H9 (cell line): ENCODE measurements at regions not wholly inside any gene's neighbourhood (a gene's known extent, or its start where the extent isn't known, plus 50 kb on each side); places are given as distances from the start of the nearest gene placed in this dataset.

Source experiments
- DNase-seq: peaks from one replicate; pipeline ENCODE4 v3.0.0-alpha.2; 2017
- H2AFZ ChIP-seq: one replicate; pipeline ENCODE4 v1.6.1; 2013; ENCODE audit warnings: mild to moderate bottlenecking, low read length, control low read depth, moderate library complexity
- H2AK5ac ChIP-seq: 2 replicates; pipeline ENCODE4 v1.6.1; 2013; ENCODE audit warnings: low read length, control low read depth, mixed read lengths; ENCODE audit not compliant: insufficient read length
- H2BK120ac ChIP-seq: one replicate; pipeline ENCODE4 v1.6.1; 2013; ENCODE audit warnings: low read depth, mild to moderate bottlenecking, low read length, control low read depth, inconsistent platforms; ENCODE audit not compliant: poor library complexity, severe bottlenecking
- H2BK12ac ChIP-seq: 2 replicates; pipeline ENCODE4 v1.6.1; 2013; ENCODE audit warnings: low read length, control low read depth, mixed read lengths, low read depth; ENCODE audit not compliant: insufficient read length
- H2BK15ac ChIP-seq: 2 replicates; pipeline ENCODE4 v1.6.1; 2013; ENCODE audit warnings: low read depth, low read length, control low read depth
- H2BK20ac ChIP-seq: one replicate; pipeline ENCODE4 v1.6.1; 2013; ENCODE audit warnings: low read depth, mild to moderate bottlenecking, low read length, control low read depth, inconsistent platforms; ENCODE audit not compliant: poor library complexity, severe bottlenecking
- H2BK5ac ChIP-seq: 2 replicates; pipeline ENCODE4 v1.6.1; 2013; ENCODE audit warnings: low read length, control low read depth, mixed read lengths; ENCODE audit not compliant: insufficient read length
- H3K14ac ChIP-seq: 2 replicates; pipeline ENCODE4 v1.6.1; 2013; ENCODE audit warnings: low read length, control low read depth; ENCODE audit not compliant: insufficient read depth
- H3K18ac ChIP-seq: 2 replicates; pipeline ENCODE4 v1.6.1; 2013; ENCODE audit warnings: low read depth, mild to moderate bottlenecking, mixed read lengths, low read length, control low read depth; ENCODE audit not compliant: insufficient read length
- H3K23ac ChIP-seq: 2 replicates; pipeline ENCODE4 v1.6.1; 2013; ENCODE audit warnings: low read length, control low read depth, mixed read lengths, low read depth; ENCODE audit not compliant: insufficient read length
- H3K23me2 ChIP-seq: 2 replicates; pipeline ENCODE4 v1.6.1; 2013; ENCODE audit warnings: low read depth, mild to moderate bottlenecking, mixed read lengths, low read length, control low read depth; ENCODE audit not compliant: insufficient read length, poor library complexity, severe bottlenecking
- H3K27ac ChIP-seq: 2 replicates; pipeline ENCODE4 v1.5.1; 2013; ENCODE audit warnings: low read length, control low read depth, mixed read lengths, low read depth; ENCODE audit not compliant: insufficient read length
- H3K27me3 ChIP-seq: 2 replicates; pipeline ENCODE4 v1.6.1; 2013; ENCODE audit warnings: low read length, control low read depth, inconsistent platforms; ENCODE audit not compliant: insufficient read depth
- H3K4ac ChIP-seq: 2 replicates; pipeline ENCODE4 v1.6.1; 2013; ENCODE audit warnings: low read depth, mild to moderate bottlenecking, control low read depth, inconsistent platforms, low read length, moderate library complexity
- H3K4me1 ChIP-seq: 2 replicates; pipeline ENCODE4 v1.6.1; 2013; ENCODE audit warnings: low read length, control low read depth, inconsistent platforms; ENCODE audit not compliant: insufficient read depth
- H3K4me2 ChIP-seq: 2 replicates; pipeline ENCODE4 v1.6.1; 2013; ENCODE audit warnings: low read length, control low read depth, mixed read lengths; ENCODE audit not compliant: insufficient read length, insufficient read depth
- H3K56ac ChIP-seq: 2 replicates; pipeline ENCODE4 v1.6.1; 2013; ENCODE audit warnings: low read depth, mild to moderate bottlenecking, mixed read lengths, low read length, control low read depth; ENCODE audit not compliant: insufficient read length
- H3K79me1 ChIP-seq: 2 replicates; pipeline ENCODE4 v1.6.1; 2013; ENCODE audit warnings: low read depth, mild to moderate bottlenecking, moderate library complexity, low read length, control low read depth, inconsistent platforms; ENCODE audit not compliant: insufficient read depth, poor library complexity, severe bottlenecking
- H3K79me2 ChIP-seq: 2 replicates; pipeline ENCODE4 v1.6.1; 2013; ENCODE audit warnings: low read length, control low read depth, inconsistent platforms; ENCODE audit not compliant: insufficient read depth
- H3K9ac ChIP-seq: 2 replicates; pipeline ENCODE4 v1.6.1; 2013; ENCODE audit warnings: low read length, control low read depth, mixed read lengths; ENCODE audit not compliant: insufficient read length; ENCODE audit errors: extremely low read depth
- H3K9me3 ChIP-seq: one replicate; pipeline ENCODE4 v1.6.1; 2013; ENCODE audit warnings: low read depth, low read length, inconsistent platforms; ENCODE audit not compliant: control insufficient read depth
- H3T11ph ChIP-seq: one replicate; pipeline ENCODE4 v1.6.1; 2013; ENCODE audit warnings: mild to moderate bottlenecking, low read length, control low read depth, inconsistent platforms
- H4K20me1 ChIP-seq: one replicate; pipeline ENCODE4 v1.6.1; 2013; ENCODE audit not compliant: control insufficient read depth, insufficient read length, insufficient read depth
- H4K5ac ChIP-seq: 2 replicates; pipeline ENCODE4 v1.6.1; 2013; ENCODE audit warnings: low read depth, mild to moderate bottlenecking, mixed read lengths, low read length, control low read depth; ENCODE audit not compliant: insufficient read length
- H4K8ac ChIP-seq: replicated peaks from 2 replicates; pipeline ENCODE4 v1.6.1; 2013; ENCODE audit warnings: low read length, control low read depth, mixed read lengths, low read depth; ENCODE audit not compliant: insufficient read length
- H4K91ac ChIP-seq: 2 replicates; pipeline ENCODE4 v1.6.1; 2013; ENCODE audit warnings: low read depth, mild to moderate bottlenecking, moderate library complexity, mixed read lengths, low read length, control low read depth; ENCODE audit not compliant: insufficient read length
- H3K27ac Mint-ChIP-seq, 3 experiments: 2 replicates in 2 of 3; 3 replicates in 1 of 3; pipeline ENCODE4 v1.8.0; 2020 to 2021; ENCODE audit warnings: mixed read lengths in 3 of 3, mild to moderate bottlenecking in 1 of 3, moderate library complexity in 1 of 3
- H3K27me3 Mint-ChIP-seq: 2 replicates; pipeline ENCODE4 v1.8.0; 2021; ENCODE audit warnings: low read depth, mild to moderate bottlenecking, moderate library complexity, mixed read lengths
- H3K36me3 Mint-ChIP-seq, 3 experiments: 2 replicates in 2 of 3; 3 replicates in 1 of 3; pipeline ENCODE4 v1.8.0; 2020 to 2021; ENCODE audit warnings: low read depth in 3 of 3, mixed read lengths in 3 of 3; ENCODE audit not compliant: insufficient read depth in 1 of 3
- H3K4me1 Mint-ChIP-seq, 2 experiments: 2 replicates each; pipeline ENCODE4 v1.8.0; 2020; ENCODE audit warnings: mixed read lengths in 2 of 2
- H3K4me3 Mint-ChIP-seq, 2 experiments: 2 replicates in 1 of 2; 3 replicates in 1 of 2; pipeline ENCODE4 v1.8.0; 2020 to 2021; ENCODE audit warnings: mild to moderate bottlenecking in 2 of 2, mixed read lengths in 2 of 2, moderate library complexity in 1 of 2
- H3K9me3 Mint-ChIP-seq, 2 experiments: 2 replicates in 1 of 2; 3 replicates in 1 of 2; pipeline ENCODE4 v1.8.0; 2020; ENCODE audit warnings: mild to moderate bottlenecking in 2 of 2, mixed read lengths in 2 of 2, moderate library complexity in 1 of 2
- CTCF ChIP-seq: fragments of 200-600 bp; sonication (generic); conservative IDR thresholded peaks from 3 replicates; pipeline ENCODE4 v1.8.0; 2021; ENCODE audit warnings: antibody characterized with exemption, mild to moderate bottlenecking
- WGBS: extraction: QIAGEN DNeasy Blood & Tissue Kit; methylation state at CpG from one replicate; pipeline ENCODE4 v1.1.7; 2013; ENCODE audit warnings: missing lambda C conversion rate, low lambda C conversion rate, mixed read lengths; ENCODE audit not compliant: insufficient read length; ENCODE audit errors: extremely low coverage; 5-methylcytosine and 5-hydroxymethylcytosine counted together

- H3K36me3 Mint-ChIP-seq = no peaks in the 10 kb centered on the region
- Histone ChIP-seq H2AFZ (no peak overlapping the region), H3K27ac (no peak overlapping the region), H3K9ac (no peak overlapping the region), H2BK20ac (no peak overlapping the region), H2AK5ac (no peak overlapping the region), H2BK15ac (no peak overlapping the region), H3K4me1 (0 out of 2 replicates have a peak, but pooled peaks cover 3% of the 10 kb centered on the region), H3K79me1 (no peaks in the 10 kb centered on the region), H3K4ac (no peak overlapping the region), H3K23ac (no peak overlapping the region), H4K5ac (no peak overlapping the region), H3K56ac (no peak overlapping the region), H3T11ph (no peak overlapping the region), H4K20me1 (no peaks in the 10 kb centered on the region), H3K18ac (no peak overlapping the region), H4K91ac (no peak overlapping the region), H3K79me2 (no peaks in the 10 kb centered on the region), H2BK5ac (no peak overlapping the region), H3K4me2 (no peak overlapping the region), H3K27me3 (no peaks in the 10 kb centered on the region), H4K8ac (no peak overlapping the region), H3K9me3 (no peaks in the 10 kb centered on the region), H2BK12ac (no peak overlapping the region), H3K14ac (no peak overlapping the region), H3K23me2 (no peaks in the 10 kb centered on the region), H2BK120ac (no peak overlapping the region)
- no peak overlapping the region for H3K4me3 Mint-ChIP-seq
- no peak for TF ChIP-seq CTCF
- DNase-seq = no peak
- H3K4me1 Mint-ChIP-seq = no peaks in the 10 kb centered on the region
- WGBS = no CpG with 5 or more reads among the region's 3 CpGs
- H3K27ac Mint-ChIP-seq = no peak overlapping the region
- no peaks in the 10 kb centered on the region for H3K27me3 Mint-ChIP-seq
- H3K9me3 Mint-ChIP-seq = no peaks in the 10 kb centered on the region
These were observed 1523.0 kb upstream of the B3GALT2 start for GRCh38 chr1:194709439-194709838.
